ENCODE measurements at regions not wholly inside any gene's neighbourhood (a gene's known extent, or its start where the extent isn't known, plus 50 kb on each side); places are given as distances from the start of the nearest gene placed in this dataset.

GRCh38 chr2:217195658-217196446 lies 336.0 kb upstream of the TNP1 start:
- H3K27me3 ChIP-seq = no peaks in the 10 kb centered on the region
- 63 to 68% methylated on average over 7 of the region's 7 CpGs for WGBS, 2 donors
- H3K27ac ChIP-seq = no peak overlapping the region
- TF ChIP-seq CTCF (IDR thresholded peaks at IDR 0.05) (no peak), POLR2A (IDR thresholded peaks at IDR 0.05) (no peak), EP300 (IDR thresholded peaks at IDR 0.05) (no peak), POLR2AphosphoS5 (IDR thresholded peaks at IDR 0.05) (no peak)
- ATAC-seq (ENCODE audit: low FRiP score in 2 of 2) = no peak
- H3K9me3 ChIP-seq = peaks cover 0 to 5% (median 2%) of the 10 kb centered on the region in 4 donors
- DNase-seq = no peak
- no peaks in the 10 kb centered on the region for H3K36me3 ChIP-seq
- no peaks in the 10 kb centered on the region for H3K4me1 ChIP-seq
- H3K4me3 ChIP-seq = no peak overlapping the region

- peaks cover 0 to 5% (median 2%) of the 10 kb centered on the region in 4 donors for H3K9me3 ChIP-seq
- TF ChIP-seq POLR2A (IDR thresholded peaks at IDR 0.05) = no peak
- TF ChIP-seq POLR2AphosphoS5 (IDR thresholded peaks at IDR 0.05) = no peak
- no peak for TF ChIP-seq EP300 (IDR thresholded peaks at IDR 0.05)
- TF ChIP-seq CTCF (IDR thresholded peaks at IDR 0.05) = no peak
- DNase-seq (no peak), ATAC-seq (ENCODE audit: low FRiP score in 2 of 2) (no peak)
- no peaks in the 10 kb centered on the region for H3K36me3 ChIP-seq
- no peaks in the 10 kb centered on the region for H3K27me3 ChIP-seq
- no peaks in the 10 kb centered on the region for H3K4me1 ChIP-seq
- no peak overlapping the region for H3K4me3 ChIP-seq
- H3K27ac ChIP-seq = no peak overlapping the region
These were observed 335.2 kb upstream of the TNP1 start for GRCh38 chr2:217195016-217195415.

- H3K4me3 ChIP-seq = no peak overlapping the region
- H3K9me3 ChIP-seq = peaks cover 0 to 5% (median 2%) of the 10 kb centered on the region in 4 donors
- no peaks in the 10 kb centered on the region for H3K36me3 ChIP-seq
- no peak for ATAC-seq (ENCODE audit: low FRiP score in 2 of 2)
- no peak for DNase-seq
- TF ChIP-seq POLR2A (IDR thresholded peaks at IDR 0.05) (no peak), EP300 (IDR thresholded peaks at IDR 0.05) (no peak), CTCF (IDR thresholded peaks at IDR 0.05) (no peak), POLR2AphosphoS5 (IDR thresholded peaks at IDR 0.05) (no peak)
- no peaks in the 10 kb centered on the region for H3K4me1 ChIP-seq
- 79 to 82% methylated on average over 9 of the region's 9 CpGs for WGBS, 2 donors
- no peak overlapping the region for H3K27ac ChIP-seq
- H3K27me3 ChIP-seq = no peaks in the 10 kb centered on the region
These were observed 333.8 kb upstream of the TNP1 start for GRCh38 chr2:217193431-217194340.

- H3K27me3 ChIP-seq = no peaks in the 10 kb centered on the region
- DNase-seq (no peak), ATAC-seq (ENCODE audit: low FRiP score in 2 of 2) (no peak)
- H3K4me1 ChIP-seq = no peaks in the 10 kb centered on the region
- whole genome bisulfite sequencing, 2 donors = 84 to 88% methylated on average over 2 of the region's 2 CpGs
- peaks cover 0 to 5% (median 2%) of the 10 kb centered on the region in 4 donors for H3K9me3 ChIP-seq
- no peak for TF ChIP-seq POLR2A (IDR thresholded peaks at IDR 0.05)
- no peak for TF ChIP-seq CTCF (IDR thresholded peaks at IDR 0.05)
- TF ChIP-seq POLR2AphosphoS5 (IDR thresholded peaks at IDR 0.05) = no peak
- TF ChIP-seq EP300 (IDR thresholded peaks at IDR 0.05) = no peak
- H3K4me3 ChIP-seq = no peak overlapping the region
- no peak overlapping the region for H3K27ac ChIP-seq
- no peaks in the 10 kb centered on the region for H3K36me3 ChIP-seq
These were observed 332.5 kb upstream of the TNP1 start for GRCh38 chr2:217192366-217192765.
